ENCODE measurements at regions not wholly inside any gene's neighbourhood (a gene's known extent, or its start where the extent isn't known, plus 50 kb on each side); places are given as distances from the start of the nearest gene placed in this dataset.

DNA sequence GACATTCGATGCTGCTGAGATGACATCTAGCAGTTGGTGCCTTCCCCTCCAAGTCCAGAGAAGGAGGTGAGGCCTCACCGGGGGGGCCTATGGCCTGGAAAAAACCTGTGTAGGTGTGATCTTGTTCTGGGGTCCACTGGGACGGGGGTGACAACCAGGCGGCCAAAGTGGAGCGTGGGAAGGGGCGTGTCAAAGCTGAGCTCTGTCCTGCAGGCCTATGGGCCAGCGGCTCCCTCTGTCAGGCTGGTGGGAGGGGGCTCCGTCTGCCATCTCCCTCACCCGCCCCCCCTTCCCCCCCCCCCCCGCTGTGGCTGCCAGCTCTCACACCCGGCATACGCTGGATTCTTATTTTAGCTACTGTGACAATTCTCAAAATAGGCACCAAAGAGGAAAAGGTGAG, 56.7 kb upstream of the UQCRFS1 start:
- Histone ChIP-seq H3K4me1 (no peaks in the 10 kb centered on the region), H3K9me3 (no peaks in the 10 kb centered on the region), H3K36me3 (no peaks in the 10 kb centered on the region), H3K27ac (no peak overlapping the region), H3K27me3 (peaks cover 0 to 73% (median 0%) of the 10 kb centered on the region in 3 donors), H3K4me3 (no peak overlapping the region)
- WGBS, 5 donors = 32 to 67% (median 57%) methylated on average over 4 to 12 of the region's 12 CpGs
- intact Hi-C loops (cut with DNase I; ENCODE audit: low total_unique reads) = no loop called here
- DNase-seq = no peak
- TF ChIP-seq POLR2AphosphoS5 (IDR thresholded peaks at IDR 0.05) (no peak), POLR2A (IDR thresholded peaks at IDR 0.05) (no peak), EP300 (IDR thresholded peaks at IDR 0.05) (no peak)
- TF ChIP-seq, protein P1, sequence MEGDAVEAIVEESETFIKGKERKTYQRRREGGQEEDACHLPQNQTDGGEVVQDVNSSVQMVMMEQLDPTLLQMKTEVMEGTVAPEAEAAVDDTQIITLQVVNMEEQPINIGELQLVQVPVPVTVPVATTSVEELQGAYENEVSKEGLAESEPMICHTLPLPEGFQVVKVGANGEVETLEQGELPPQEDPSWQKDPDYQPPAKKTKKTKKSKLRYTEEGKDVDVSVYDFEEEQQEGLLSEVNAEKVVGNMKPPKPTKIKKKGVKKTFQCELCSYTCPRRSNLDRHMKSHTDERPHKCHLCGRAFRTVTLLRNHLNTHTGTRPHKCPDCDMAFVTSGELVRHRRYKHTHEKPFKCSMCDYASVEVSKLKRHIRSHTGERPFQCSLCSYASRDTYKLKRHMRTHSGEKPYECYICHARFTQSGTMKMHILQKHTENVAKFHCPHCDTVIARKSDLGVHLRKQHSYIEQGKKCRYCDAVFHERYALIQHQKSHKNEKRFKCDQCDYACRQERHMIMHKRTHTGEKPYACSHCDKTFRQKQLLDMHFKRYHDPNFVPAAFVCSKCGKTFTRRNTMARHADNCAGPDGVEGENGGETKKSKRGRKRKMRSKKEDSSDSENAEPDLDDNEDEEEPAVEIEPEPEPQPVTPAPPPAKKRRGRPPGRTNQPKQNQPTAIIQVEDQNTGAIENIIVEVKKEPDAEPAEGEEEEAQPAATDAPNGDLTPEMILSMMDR (IDR thresholded peaks at IDR 0.05) = no peak

DNA sequence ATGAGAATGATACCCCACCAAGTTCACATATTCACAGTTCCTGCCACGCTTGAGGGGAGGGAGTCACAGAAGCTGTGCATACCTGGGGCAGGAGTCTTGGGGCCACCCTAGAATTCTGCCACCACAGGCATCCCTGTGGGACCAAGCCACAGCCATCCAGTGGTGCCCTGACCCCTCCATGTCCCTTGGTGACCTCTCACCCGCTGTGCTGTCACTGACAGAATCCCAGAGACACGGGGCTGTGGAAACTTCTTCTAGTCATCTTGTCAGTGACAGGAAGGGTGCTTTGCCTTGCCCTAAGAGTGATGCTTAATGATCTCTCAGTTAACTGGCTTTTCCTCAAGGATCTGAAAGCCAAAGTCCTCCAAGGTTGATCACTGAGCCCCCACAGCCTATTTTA, 58.4 kb upstream of the UQCRFS1 start:
- no peak for DNase-seq
- no peaks in the 10 kb centered on the region for H3K9me3 ChIP-seq
- H3K4me1 ChIP-seq = no peaks in the 10 kb centered on the region
- no peaks in the 10 kb centered on the region for H3K36me3 ChIP-seq
- no peak overlapping the region for H3K4me3 ChIP-seq
- H3K27me3 ChIP-seq = peaks cover 0 to 73% (median 0%) of the 10 kb centered on the region in 3 donors
- WGBS, 5 donors = 61 to 100% (median 85%) methylated on average over 1 to 3 of the region's 3 CpGs
- intact Hi-C loops (cut with DNase I; ENCODE audit: low total_unique reads) = no loop called here
- TF ChIP-seq, protein P1 (IDR thresholded peaks at IDR 0.05) = no peak
- no peak for TF ChIP-seq POLR2AphosphoS5 (IDR thresholded peaks at IDR 0.05)
- no peak for TF ChIP-seq EP300 (IDR thresholded peaks at IDR 0.05)
- TF ChIP-seq POLR2A (IDR thresholded peaks at IDR 0.05) = no peak
- no peak overlapping the region for H3K27ac ChIP-seq

DNA sequence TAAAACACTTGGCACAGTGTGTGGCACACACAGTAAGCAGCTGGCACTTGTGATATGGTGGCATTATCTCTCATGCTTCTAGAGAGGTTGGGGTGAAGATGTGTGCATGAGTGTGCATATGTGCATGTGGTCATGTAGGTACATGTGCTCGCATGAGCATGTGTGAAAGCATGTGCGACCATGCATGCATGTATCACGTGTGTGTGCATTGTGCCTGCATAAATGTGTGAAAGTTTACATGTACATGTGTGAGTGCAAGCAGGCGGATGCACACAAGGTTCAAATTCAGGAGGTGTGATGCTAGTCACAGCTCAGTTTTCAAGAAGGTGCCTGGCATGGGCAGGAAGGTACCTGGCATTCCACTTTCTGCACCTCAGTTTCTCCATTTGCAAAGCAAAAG, 59.0 kb upstream of the UQCRFS1 start:
- peaks cover 0 to 67% (median 0%) of the 10 kb centered on the region in 3 donors for H3K27me3 ChIP-seq
- H3K4me1 ChIP-seq = no peaks in the 10 kb centered on the region
- H3K4me3 ChIP-seq = no peak overlapping the region
- H3K9me3 ChIP-seq = no peaks in the 10 kb centered on the region
- H3K36me3 ChIP-seq = no peaks in the 10 kb centered on the region
- 77 to 96% (median 88%) methylated on average over 4 of the region's 4 CpGs for WGBS, 5 donors
- no peak overlapping the region for H3K27ac ChIP-seq
- intact Hi-C loops (cut with DNase I; ENCODE audit: low total_unique reads) = no loop called here
- TF ChIP-seq, protein P1 (IDR thresholded peaks at IDR 0.05) = no peak
- TF ChIP-seq POLR2A (IDR thresholded peaks at IDR 0.05) (no peak), EP300 (IDR thresholded peaks at IDR 0.05) (no peak), POLR2AphosphoS5 (IDR thresholded peaks at IDR 0.05) (no peak)
- DNase-seq = no peak

DNA sequence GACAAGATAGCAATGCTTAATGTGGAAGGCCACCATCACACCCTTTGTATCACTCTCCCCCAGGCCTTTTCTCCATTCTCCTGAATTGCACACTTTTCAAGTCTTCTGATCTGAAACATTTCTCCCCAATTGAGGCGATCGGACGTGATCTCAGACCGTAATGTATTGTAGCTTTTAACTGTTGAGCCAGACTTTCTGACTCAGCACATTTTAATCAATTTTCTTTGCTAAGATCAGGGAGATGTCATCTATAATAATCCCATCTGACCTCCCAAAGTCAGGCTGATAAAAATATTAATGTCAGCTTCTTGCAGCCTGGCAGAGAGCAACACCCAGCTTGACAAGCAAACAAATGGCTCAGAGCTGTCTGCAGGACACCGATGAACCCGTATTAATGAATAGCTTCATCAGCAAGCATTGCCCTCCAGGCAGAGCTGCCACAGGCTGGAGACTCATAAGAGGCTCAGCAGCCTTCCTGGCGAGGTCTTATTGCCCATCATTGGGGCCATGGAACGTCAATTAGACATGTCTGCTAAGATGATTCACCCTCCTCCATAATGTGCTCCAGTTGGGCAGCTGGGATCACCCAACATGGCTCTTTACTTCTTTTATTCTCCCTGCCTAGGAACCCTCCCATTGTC, 60.2 kb upstream of the UQCRFS1 start:
- no peak for DNase-seq
- Histone ChIP-seq H3K9me3 (no peaks in the 10 kb centered on the region), H3K4me1 (no peaks in the 10 kb centered on the region), H3K27ac (no peak overlapping the region), H3K27me3 (peaks cover 0 to 65% (median 0%) of the 10 kb centered on the region in 3 donors), H3K4me3 (no peak overlapping the region), H3K36me3 (no peaks in the 10 kb centered on the region)
- WGBS, 5 donors = 75 to 81% (median 78%) methylated on average over 7 to 8 of the region's 8 CpGs
- TF ChIP-seq EP300 (IDR thresholded peaks at IDR 0.05) (no peak), POLR2AphosphoS5 (IDR thresholded peaks at IDR 0.05) (no peak)
- intact Hi-C loops (cut with DNase I; ENCODE audit: low total_unique reads) = no loop called here

DNA sequence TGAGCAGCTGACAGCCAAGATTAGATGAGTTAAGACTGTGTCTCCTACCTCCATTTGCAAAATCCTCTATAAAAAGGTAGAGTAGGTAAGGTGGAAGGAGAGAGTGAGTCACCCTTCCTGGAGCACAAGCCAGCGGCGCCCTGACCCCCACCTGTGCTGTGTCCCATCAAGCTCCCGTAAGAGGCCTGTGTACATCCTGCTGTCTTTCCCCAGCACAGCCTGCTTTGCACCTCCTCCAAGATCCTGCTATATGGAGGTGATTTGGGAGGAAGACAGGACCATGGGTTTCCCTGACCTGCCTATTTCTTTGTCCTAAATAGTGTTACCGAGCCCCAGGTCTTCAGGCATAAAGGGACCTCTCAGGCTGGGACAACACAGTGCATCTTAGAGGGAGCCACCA, 62.3 kb upstream of the UQCRFS1 start:
- Histone ChIP-seq H3K9me3 (no peaks in the 10 kb centered on the region), H3K27ac (no peak overlapping the region), H3K36me3 (no peaks in the 10 kb centered on the region), H3K4me3 (no peak overlapping the region), H3K4me1 (no peaks in the 10 kb centered on the region), H3K27me3 (peaks cover 0 to 44% (median 0%) of the 10 kb centered on the region in 3 donors)
- TF ChIP-seq POLR2A (IDR thresholded peaks at IDR 0.05) (no peak), POLR2AphosphoS5 (IDR thresholded peaks at IDR 0.05) (no peak), EP300 (IDR thresholded peaks at IDR 0.05) (no peak)
- TF ChIP-seq, protein P1 (IDR thresholded peaks at IDR 0.05) = no peak
- 83 to 96% (median 88%) methylated on average over 4 of the region's 4 CpGs for WGBS, 5 donors
- no peak for DNase-seq
- intact Hi-C loops (cut with DNase I; ENCODE audit: low total_unique reads) = no loop called here
